Choroid plexus epithelial cell (primary cell): ENCODE measurements at regions not wholly inside any gene's neighbourhood (a gene's known extent, or its start where the extent isn't known, plus 50 kb on each side); places are given as distances from the start of the nearest gene placed in this dataset.

ENCODE experiments used
- DNase-seq: peaks from one replicate; pipeline ENCODE4 v3.0.0-alpha.2; 2010; ENCODE audit warnings: low read depth
- H3K4me3 ChIP-seq: 2 replicates; pipeline ENCODE4 v1.5.1; 2011; ENCODE audit warnings: low read depth, mild to moderate bottlenecking, control low read depth, low read length, moderate library complexity
- CTCF ChIP-seq: conservative IDR thresholded peaks from 2 replicates; pipeline ENCODE4 v1.5.1; 2011; ENCODE audit warnings: low read depth, mild to moderate bottlenecking, control low read depth, inconsistent platforms, low read length, moderate library complexity

GRCh38 chr16:49216593-49216992 is 65.0 kb downstream of the CBLN1 start:
- no peak for TF ChIP-seq CTCF
- H3K4me3 ChIP-seq, result no peak overlapping the region
- DNase-seq, result no peak

- H3K4me3 ChIP-seq, result no peak overlapping the region
- no peak for DNase-seq
Measured at GRCh38 chr16:49213594-49213993, 68.0 kb downstream of the CBLN1 start.

GRCh38 chr16:49204191-49204590 is 77.4 kb downstream of the CBLN1 start:
- no peak for TF ChIP-seq CTCF
- H3K4me3 ChIP-seq, result no peak overlapping the region
- DNase-seq, result no peak

More at GRCh38 chr16:49213594-49213993, 68.0 kb downstream of the CBLN1 start:
- TF ChIP-seq CTCF, result no peak

GRCh38 chr16:49203361-49203760 is 78.3 kb downstream of the CBLN1 start:
- H3K4me3 ChIP-seq, result no peak overlapping the region
- no peak for TF ChIP-seq CTCF

GRCh38 chr16:49201118-49201517 is 80.5 kb downstream of the CBLN1 start:
- no peak for DNase-seq
- H3K4me3 ChIP-seq, result no peak overlapping the region
- TF ChIP-seq CTCF, result no peak

More at GRCh38 chr16:49203361-49203760, 78.3 kb downstream of the CBLN1 start:
- no peak for DNase-seq

- no peak overlapping the region for H3K4me3 ChIP-seq
- DNase-seq, result no peak
- no peak for TF ChIP-seq CTCF
Measured at GRCh38 chr16:49200223-49200820, 81.3 kb downstream of the CBLN1 start.

- no peak for TF ChIP-seq CTCF
- H3K4me3 ChIP-seq, result no peak overlapping the region
- no peak for DNase-seq
Measured at GRCh38 chr16:49195237-49195548, 86.4 kb downstream of the CBLN1 start.
